Ascending aorta (tissue), 2 donors: ENCODE measurements at regions not wholly inside any gene's neighbourhood (a gene's known extent, or its start where the extent isn't known, plus 50 kb on each side); places are given as distances from the start of the nearest gene placed in this dataset.

Experiments
- DNase-seq, 2 donors: peaks; one replicate each; pipeline ENCODE4 v3.0.0-alpha.2; 2019; ENCODE audit warnings: low spot score in 2 of 2
- H3K27ac ChIP-seq, 2 donors: fragments of 200-600 bp; sonication (generic); one replicate each; pipeline ENCODE4 v1.5.1; 2016 to 2017; ENCODE audit warnings: mild to moderate bottlenecking in 1 of 2
- H3K27me3 ChIP-seq: fragments of 200-600 bp; sonication (generic); one replicate; pipeline ENCODE4 v1.5.1; 2017
- H3K36me3 ChIP-seq, 2 donors: fragments of 200-600 bp; sonication (generic); one replicate each; pipeline ENCODE4 v1.5.1; 2016
- H3K4me1 ChIP-seq, 2 donors: fragments of 200-600 bp; sonication (generic); one replicate each; pipeline ENCODE4 v1.5.1; 2016 to 2017; ENCODE audit warnings: mild to moderate bottlenecking in 1 of 2
- H3K4me3 ChIP-seq, 2 donors: fragments of 200-600 bp; sonication (generic); one replicate each; pipeline ENCODE4 v1.5.1; 2016 to 2017; ENCODE audit warnings: mild to moderate bottlenecking in 1 of 2
- H3K9me3 ChIP-seq, 2 donors: fragments of 200-600 bp; sonication (generic); one replicate each; pipeline ENCODE4 v1.5.1; 2016
- intact Hi-C: fragments of 100-400 bp; cut with DNase I; formaldehyde crosslinking; loops from one replicate; pipeline ENCODE4 v1.15.1; 2023
- TF ChIP-seq, protein P1 (sequence below), 3 experiments: fragments of 200-600 bp in 2 of 3; fragments of 450-650 bp in 1 of 3; sonication (generic) in 2 of 3; IDR thresholded peaks; one replicate each; pipeline ENCODE4 v1.5.1; 2016 to 2019; ENCODE audit warnings: antibody characterized with exemption in 3 of 3, mild to moderate bottlenecking in 1 of 3, moderate library complexity in 1 of 3

DNA sequence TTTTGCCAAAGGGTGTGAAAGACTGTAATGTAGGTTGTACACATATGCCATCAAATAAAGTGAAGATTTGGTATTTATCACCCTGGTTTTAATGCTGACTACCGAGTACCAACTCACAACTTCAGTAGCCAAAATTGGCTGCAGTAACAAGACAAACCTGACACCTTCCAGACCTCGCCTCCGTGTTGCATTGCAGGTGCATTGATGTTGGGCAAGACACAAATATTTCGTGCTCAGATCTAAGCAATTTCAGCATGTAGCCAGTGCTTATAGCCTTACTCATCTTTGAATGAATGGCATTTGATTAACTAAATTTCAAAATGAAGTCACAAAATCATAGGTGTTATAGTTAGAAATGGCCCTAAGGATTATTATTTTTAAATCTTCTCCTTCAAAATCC is 400.2 kb downstream of the SOX2 start:
- H3K9me3 ChIP-seq: peaks cover 0 to 4% of the 10 kb centered on the region in 2 donors
- H3K4me3 ChIP-seq: no peak overlapping the region
- TF ChIP-seq, protein P1, sequence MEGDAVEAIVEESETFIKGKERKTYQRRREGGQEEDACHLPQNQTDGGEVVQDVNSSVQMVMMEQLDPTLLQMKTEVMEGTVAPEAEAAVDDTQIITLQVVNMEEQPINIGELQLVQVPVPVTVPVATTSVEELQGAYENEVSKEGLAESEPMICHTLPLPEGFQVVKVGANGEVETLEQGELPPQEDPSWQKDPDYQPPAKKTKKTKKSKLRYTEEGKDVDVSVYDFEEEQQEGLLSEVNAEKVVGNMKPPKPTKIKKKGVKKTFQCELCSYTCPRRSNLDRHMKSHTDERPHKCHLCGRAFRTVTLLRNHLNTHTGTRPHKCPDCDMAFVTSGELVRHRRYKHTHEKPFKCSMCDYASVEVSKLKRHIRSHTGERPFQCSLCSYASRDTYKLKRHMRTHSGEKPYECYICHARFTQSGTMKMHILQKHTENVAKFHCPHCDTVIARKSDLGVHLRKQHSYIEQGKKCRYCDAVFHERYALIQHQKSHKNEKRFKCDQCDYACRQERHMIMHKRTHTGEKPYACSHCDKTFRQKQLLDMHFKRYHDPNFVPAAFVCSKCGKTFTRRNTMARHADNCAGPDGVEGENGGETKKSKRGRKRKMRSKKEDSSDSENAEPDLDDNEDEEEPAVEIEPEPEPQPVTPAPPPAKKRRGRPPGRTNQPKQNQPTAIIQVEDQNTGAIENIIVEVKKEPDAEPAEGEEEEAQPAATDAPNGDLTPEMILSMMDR (IDR thresholded peaks at IDR 0.05): no peak
- no peak overlapping the region for H3K27ac ChIP-seq
- DNase-seq: no peak
- H3K36me3 ChIP-seq: no peaks in the 10 kb centered on the region
- intact Hi-C loops: no loop called here
- no peaks in the 10 kb centered on the region for H3K27me3 ChIP-seq
- no peaks in the 10 kb centered on the region for H3K4me1 ChIP-seq

DNA sequence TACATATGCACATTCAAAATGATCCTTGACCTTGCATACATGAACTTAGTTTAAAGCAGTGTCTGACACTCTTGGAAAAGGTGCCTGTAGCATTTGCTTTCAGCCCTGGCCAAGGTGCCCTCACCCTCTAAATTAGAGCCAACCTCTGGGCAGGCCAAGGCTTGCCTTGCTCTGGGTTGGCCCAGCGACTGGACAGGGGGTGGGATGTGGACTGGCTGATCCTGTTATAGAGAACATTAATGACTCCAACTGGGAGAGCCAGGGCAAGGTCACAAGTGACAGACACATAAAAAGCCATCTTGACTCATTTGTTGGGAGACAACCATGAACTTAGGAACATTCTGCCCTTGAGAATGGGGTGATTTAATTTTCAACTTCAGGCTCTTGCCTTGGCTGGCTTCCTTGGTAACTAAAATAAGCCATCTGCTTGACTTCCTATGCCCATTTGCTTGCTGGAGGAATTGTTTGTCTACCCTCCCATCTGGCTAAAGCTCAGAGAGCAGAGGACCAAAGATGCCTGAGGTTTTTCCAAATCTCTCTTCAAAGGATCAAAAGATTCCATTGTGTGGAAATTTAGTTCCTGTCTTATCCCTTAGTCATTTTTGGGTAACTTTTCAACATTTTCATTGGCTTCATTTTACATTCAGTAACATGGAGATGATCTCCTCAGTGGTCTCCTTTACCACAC is 403.7 kb downstream of the SOX2 start:
- no peaks in the 10 kb centered on the region for H3K36me3 ChIP-seq
- no peaks in the 10 kb centered on the region for H3K27me3 ChIP-seq
- H3K4me3 ChIP-seq: no peak overlapping the region
- intact Hi-C loops: no loop called here
- H3K27ac ChIP-seq: no peak overlapping the region
- H3K9me3 ChIP-seq: no peaks in the 10 kb centered on the region
- TF ChIP-seq, protein P1 (IDR thresholded peaks at IDR 0.05): no peak
- DNase-seq: no peak
- no peaks in the 10 kb centered on the region for H3K4me1 ChIP-seq

DNA sequence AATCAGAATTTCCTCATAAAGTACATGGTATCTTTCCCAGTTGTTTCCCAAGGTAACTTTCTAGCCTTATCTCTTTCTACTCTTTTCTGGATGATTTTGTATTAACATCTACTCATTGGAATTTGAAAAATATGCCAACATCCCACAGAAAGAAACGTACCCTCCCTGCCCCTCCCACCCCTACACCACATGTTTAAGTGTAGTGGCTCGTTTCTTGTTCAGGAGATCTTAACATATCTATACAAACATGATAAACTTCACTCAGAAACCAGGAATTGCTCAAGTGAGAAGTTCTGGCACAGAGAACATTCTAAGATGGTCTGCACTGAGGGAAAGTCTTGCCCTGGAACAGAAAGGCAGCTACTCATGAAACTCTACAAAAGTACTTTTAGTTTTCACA is 404.7 kb downstream of the SOX2 start:
- TF ChIP-seq, protein P1 (IDR thresholded peaks at IDR 0.05): no peak
- Histone ChIP-seq H3K27me3 (no peaks in the 10 kb centered on the region), H3K27ac (no peak overlapping the region), H3K9me3 (no peaks in the 10 kb centered on the region), H3K4me1 (no peaks in the 10 kb centered on the region), H3K36me3 (no peaks in the 10 kb centered on the region), H3K4me3 (no peak overlapping the region)
- DNase-seq: no peak
- intact Hi-C loops: no loop called here

DNA sequence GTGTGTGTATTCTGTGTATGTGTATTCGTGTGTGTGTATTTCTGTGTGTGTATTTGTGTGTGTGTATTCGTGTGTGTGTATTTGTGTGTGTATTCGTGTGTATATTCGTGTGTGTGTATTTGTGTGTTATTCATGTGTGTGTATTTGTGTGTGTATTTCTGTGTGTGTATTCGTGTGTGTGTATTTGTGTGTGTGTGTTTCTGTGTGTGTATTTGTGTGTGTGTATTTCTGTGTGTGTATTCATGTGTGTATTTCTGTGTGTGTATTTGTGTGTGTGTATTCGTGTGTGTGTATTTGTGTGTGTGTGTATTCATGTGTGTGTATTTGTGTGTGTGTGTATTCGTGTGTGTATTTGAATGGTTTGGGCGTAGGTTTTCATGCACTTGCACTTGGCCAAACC is 405.4 kb downstream of the SOX2 start:
- Histone ChIP-seq H3K36me3 (no peaks in the 10 kb centered on the region), H3K9me3 (no peaks in the 10 kb centered on the region), H3K4me1 (no peaks in the 10 kb centered on the region), H3K27me3 (no peaks in the 10 kb centered on the region), H3K4me3 (no peak overlapping the region), H3K27ac (no peak overlapping the region)
- TF ChIP-seq, protein P1 (IDR thresholded peaks at IDR 0.05): no peak
- DNase-seq: no peak
- intact Hi-C loops: no loop called here

DNA sequence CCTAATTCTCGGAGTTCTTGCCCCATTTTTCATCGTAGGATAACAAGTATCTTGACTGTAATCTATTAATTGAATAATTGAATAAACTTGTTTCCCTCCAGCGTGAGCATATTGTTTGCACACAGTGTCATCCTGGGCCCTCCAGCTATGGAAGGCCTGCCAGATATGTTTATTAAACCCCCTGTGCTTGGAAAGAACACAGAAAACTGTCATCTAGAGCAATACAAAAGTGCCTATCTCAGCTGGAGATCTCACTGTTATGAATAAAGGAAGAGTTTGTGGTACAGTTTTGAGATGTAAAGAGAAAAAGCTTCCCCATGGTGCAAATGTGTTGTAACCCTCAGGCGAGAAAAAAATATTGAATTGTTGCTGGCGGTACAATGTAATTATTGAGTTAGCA is 405.9 kb downstream of the SOX2 start:
- H3K36me3 ChIP-seq: no peaks in the 10 kb centered on the region
- H3K9me3 ChIP-seq: no peaks in the 10 kb centered on the region
- H3K27me3 ChIP-seq: no peaks in the 10 kb centered on the region
- H3K27ac ChIP-seq: no peak overlapping the region
- no peak for DNase-seq
- TF ChIP-seq, protein P1 (IDR thresholded peaks at IDR 0.05): no peak
- intact Hi-C loops: no loop called here
- H3K4me3 ChIP-seq: no peak overlapping the region
- H3K4me1 ChIP-seq: no peaks in the 10 kb centered on the region

DNA sequence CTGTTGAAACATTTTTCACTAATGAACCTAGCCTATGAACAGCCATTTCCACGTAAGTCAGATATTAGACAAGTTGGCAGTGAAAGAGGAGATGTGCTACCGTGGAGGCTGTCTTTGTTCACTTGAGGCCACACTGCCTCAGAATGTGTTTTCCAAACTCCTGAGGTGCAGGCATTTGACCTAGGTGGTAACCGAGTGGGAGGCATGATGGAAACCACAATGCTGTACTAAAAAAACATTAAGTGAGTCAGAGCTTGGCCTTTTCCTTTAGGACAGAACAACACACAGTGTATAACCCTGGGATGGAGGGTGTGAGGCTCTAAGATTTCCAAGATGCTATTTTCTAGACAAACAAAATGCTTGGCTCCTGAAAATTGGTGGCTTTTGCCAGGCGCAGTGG is 406.3 kb downstream of the SOX2 start:
- H3K9me3 ChIP-seq: no peaks in the 10 kb centered on the region
- TF ChIP-seq, protein P1 (IDR thresholded peaks at IDR 0.05): no peak
- H3K4me3 ChIP-seq: no peak overlapping the region
- DNase-seq: no peak
- intact Hi-C loops: no loop called here
- no peaks in the 10 kb centered on the region for H3K27me3 ChIP-seq
- H3K27ac ChIP-seq: no peak overlapping the region
- no peaks in the 10 kb centered on the region for H3K4me1 ChIP-seq
- H3K36me3 ChIP-seq: no peaks in the 10 kb centered on the region
